Endodermal cell (in vitro differentiated cells): ENCODE measurements at regions not wholly inside any gene's neighbourhood (a gene's known extent, or its start where the extent isn't known, plus 50 kb on each side); places are given as distances from the start of the nearest gene placed in this dataset.

Experiments used
- DNase-seq: peaks from one replicate; pipeline ENCODE4 v3.0.0-alpha.2; 2017
- H3K27ac ChIP-seq: 2 replicates; pipeline ENCODE4 v1.5.1; 2013; ENCODE audit warnings: mild to moderate bottlenecking, low read depth, low read length, moderate library complexity
- H3K27me3 ChIP-seq: 2 replicates; pipeline ENCODE4 v1.6.1; 2013; ENCODE audit warnings: mild to moderate bottlenecking, low read length, moderate library complexity; ENCODE audit not compliant: insufficient read depth, control insufficient read depth, poor library complexity, severe bottlenecking
- H3K36me3 ChIP-seq: 2 replicates; pipeline ENCODE4 v1.7.0; 2013; ENCODE audit warnings: mild to moderate bottlenecking, low read length, moderate library complexity; ENCODE audit not compliant: control insufficient read depth, insufficient read depth
- H3K4me1 ChIP-seq: one replicate; pipeline ENCODE4 v1.7.0; 2013; ENCODE audit warnings: low read length; ENCODE audit not compliant: control insufficient read depth, insufficient read depth
- H3K4me3 ChIP-seq: 2 replicates; pipeline ENCODE4 v1.5.1; 2013; ENCODE audit warnings: mild to moderate bottlenecking, low read length, moderate library complexity
- H3K9ac ChIP-seq: 2 replicates; pipeline ENCODE4 v1.6.1; 2013; ENCODE audit warnings: mild to moderate bottlenecking, low read length, moderate library complexity; ENCODE audit not compliant: poor library complexity, severe bottlenecking; ENCODE audit errors: extremely low read depth
- H3K9me3 ChIP-seq: 2 replicates; pipeline ENCODE4 v1.6.1; 2013; ENCODE audit warnings: mild to moderate bottlenecking, low read length, moderate library complexity; ENCODE audit not compliant: control insufficient read depth
- H3K27ac Mint-ChIP-seq: 2 replicates; pipeline ENCODE4 v1.8.0; 2020; ENCODE audit warnings: mixed read lengths
- H3K27me3 Mint-ChIP-seq: 2 replicates; pipeline ENCODE4 v1.8.0; 2021; ENCODE audit warnings: mild to moderate bottlenecking, mixed read lengths; ENCODE audit not compliant: insufficient read depth
- H3K36me3 Mint-ChIP-seq: 2 replicates; pipeline ENCODE4 v1.8.0; 2020; ENCODE audit warnings: low read depth, mixed read lengths
- H3K4me1 Mint-ChIP-seq: 2 replicates; pipeline ENCODE4 v1.8.0; 2020; ENCODE audit warnings: mixed read lengths
- H3K4me3 Mint-ChIP-seq: 2 replicates; pipeline ENCODE4 v1.8.0; 2020; ENCODE audit warnings: mild to moderate bottlenecking, moderate library complexity, mixed read lengths
- H3K9me3 Mint-ChIP-seq: 2 replicates; pipeline ENCODE4 v1.8.0; 2020; ENCODE audit warnings: mild to moderate bottlenecking, mixed read lengths
- CTCF ChIP-seq: fragments of 200-600 bp; sonication (generic); conservative IDR thresholded peaks from 2 replicates; pipeline ENCODE4 v1.5.0; 2021; ENCODE audit warnings: antibody characterized with exemption, mild to moderate bottlenecking
- WGBS, 2 experiments: methylation state at CpG; one replicate each; pipeline versions ENCODE4 v1.1.5 to v1.1.7; 2013; ENCODE audit warnings: missing lambda C conversion rate in 2 of 2, mixed read lengths in 1 of 2; ENCODE audit not compliant: insufficient coverage in 1 of 2, insufficient read length in 1 of 2; 5-methylcytosine and 5-hydroxymethylcytosine counted together

- Mint-ChIP-seq H3K27me3 (no peaks in the 10 kb centered on the region), H3K36me3 (no peaks in the 10 kb centered on the region), H3K27ac (no peak overlapping the region), H3K4me1 (peaks cover 5% of the 10 kb centered on the region), H3K9me3 (peaks cover 22% of the 10 kb centered on the region), H3K4me3 (no peak overlapping the region)
- no peak for DNase-seq
- Histone ChIP-seq H3K9ac (no peak overlapping the region), H3K9me3 (no peaks in the 10 kb centered on the region), H3K27me3 (no peaks in the 10 kb centered on the region), H3K27ac (no peak overlapping the region), H3K4me3 (no peak overlapping the region), H3K4me1 (peaks cover 2% of the 10 kb centered on the region), H3K36me3 (no peaks in the 10 kb centered on the region)
- 85% methylated on average over 2 of the region's 3 CpGs; no CpG with 5 or more reads in 1 of the 2 experiments for WGBS, 2 experiments
- no peak for TF ChIP-seq CTCF
Observed at GRCh38 chrX:117543885-117544284, 572.7 kb downstream of the KLHL13 start.

- H3K4me1 Mint-ChIP-seq, result peaks cover 7% of the 10 kb centered on the region
- Histone ChIP-seq H3K9me3 (no peaks in the 10 kb centered on the region), H3K4me1 (peaks cover 2% of the 10 kb centered on the region), H3K36me3 (no peaks in the 10 kb centered on the region), H3K4me3 (no peak overlapping the region), H3K27me3 (no peaks in the 10 kb centered on the region), H3K27ac (peak overlapping the region; percentile 94), H3K9ac (no peak overlapping the region)
- 80% methylated on average over 1 of the region's 1 CpG; no CpG with 5 or more reads in 1 of the 2 experiments for WGBS, 2 experiments
- no peaks in the 10 kb centered on the region for H3K36me3 Mint-ChIP-seq
- peaks cover 25% of the 10 kb centered on the region for H3K9me3 Mint-ChIP-seq
- DNase-seq, result no peak
- no peak overlapping the region for H3K27ac Mint-ChIP-seq
- no peak for TF ChIP-seq CTCF
- no peak overlapping the region for H3K4me3 Mint-ChIP-seq
- H3K27me3 Mint-ChIP-seq, result no peaks in the 10 kb centered on the region
Observed at GRCh38 chrX:117539090-117539418, 577.6 kb downstream of the KLHL13 start.

GRCh38 chrX:117538178-117539089 lies 578.2 kb downstream of the KLHL13 start:
- Histone ChIP-seq H3K27me3 (no peaks in the 10 kb centered on the region), H3K9me3 (no peaks in the 10 kb centered on the region), H3K9ac (no peak overlapping the region), H3K4me3 (no peak overlapping the region), H3K36me3 (no peaks in the 10 kb centered on the region), H3K27ac (peak overlapping the region; percentile 94), H3K4me1 (peaks cover 2% of the 10 kb centered on the region)
- DNase-seq, result no peak
- Mint-ChIP-seq H3K27me3 (no peaks in the 10 kb centered on the region), H3K36me3 (no peaks in the 10 kb centered on the region), H3K9me3 (peaks cover 30% of the 10 kb centered on the region), H3K4me3 (no peak overlapping the region), H3K4me1 (peaks cover 7% of the 10 kb centered on the region), H3K27ac (no peak overlapping the region)
- TF ChIP-seq CTCF, result no peak
- 80% methylated on average over 3 of the region's 3 CpGs; no CpG with 5 or more reads in 1 of the 2 experiments for WGBS, 2 experiments
